HL-60/S4 treated with retinoic acid at 250 ng/mL for 4 days and 3 days (cell line): ENCODE measurements at regions not wholly inside any gene's neighbourhood (a gene's known extent, or its start where the extent isn't known, plus 50 kb on each side); places are given as distances from the start of the nearest gene placed in this dataset.

Source experiments
- in situ Hi-C: fragments of 300-500 bp; cut with MboI; formaldehyde crosslinking; loops from 2 replicates; pipeline ENCODE4 v1.7.0; 2022; ENCODE audit warnings: low sequenced_read_pairs

DNA sequence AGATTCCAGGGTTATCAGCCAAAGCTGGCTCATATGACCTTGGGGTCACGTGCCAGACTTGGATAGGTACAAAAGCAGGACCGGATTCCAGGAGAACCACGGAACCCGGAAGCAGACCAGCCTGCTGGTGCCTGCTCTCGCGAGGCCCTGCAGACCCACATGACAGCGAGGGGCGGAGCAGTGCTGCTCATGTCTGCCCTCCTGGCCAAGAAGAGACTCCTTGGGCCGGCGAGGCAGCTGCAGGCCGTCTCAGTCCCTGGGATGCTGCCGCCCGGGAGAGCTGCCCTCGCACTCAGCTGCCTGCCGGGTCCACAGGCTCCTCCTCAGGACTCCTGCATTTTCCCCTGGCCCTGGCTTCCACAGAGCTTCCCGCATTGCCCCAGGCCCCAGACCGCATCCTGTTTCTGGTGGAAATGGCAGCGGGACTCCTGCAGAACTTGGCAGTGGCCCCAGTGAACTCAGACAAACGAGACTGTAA is 739.5 kb downstream of the SOCS6 start:
- in situ Hi-C loops, result no loop called here

GRCh38 chr18:71027531-71027930 is 738.7 kb downstream of the SOCS6 start:
- in situ Hi-C loops, result no loop called here

- in situ Hi-C loops, result no loop called here
Observed at GRCh38 chr18:71025505-71026225, 736.8 kb downstream of the SOCS6 start.

GRCh38 chr18:71022389-71022788 is 733.5 kb downstream of the SOCS6 start:
- in situ Hi-C loops, result no loop called here

GRCh38 chr18:71021030-71021362 is 732.2 kb downstream of the SOCS6 start:
- in situ Hi-C loops, result no loop called here

DNA sequence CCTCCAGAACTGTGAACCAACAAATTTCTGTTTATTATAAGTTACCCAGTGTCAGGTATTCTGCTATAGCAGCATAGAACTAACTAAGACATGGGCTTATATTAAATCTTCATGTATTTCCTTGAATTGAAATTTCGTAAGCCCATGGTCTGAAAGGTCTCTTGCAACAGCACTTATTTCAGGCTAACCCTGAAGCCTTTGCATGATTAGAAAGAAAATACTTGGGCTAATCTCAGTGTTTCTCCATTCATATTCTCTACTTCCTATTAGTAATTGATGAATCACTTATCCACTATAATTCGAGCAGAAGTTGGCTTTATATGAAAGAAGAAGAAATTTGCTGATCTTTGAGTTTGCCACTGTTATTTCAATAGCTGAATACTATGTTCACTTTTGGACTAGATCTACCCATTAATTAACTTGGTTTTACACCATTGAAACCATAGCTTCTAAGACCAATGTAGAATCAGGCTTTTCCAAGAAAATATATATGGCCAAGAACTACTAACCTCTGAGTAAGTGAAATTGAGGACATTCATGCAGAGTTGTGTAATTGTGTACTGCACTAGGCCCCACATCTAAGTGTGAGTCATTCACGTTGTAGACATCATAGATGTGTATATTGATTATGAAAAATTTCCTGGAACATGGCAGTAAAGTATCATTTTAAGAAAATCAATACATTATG is 731.6 kb downstream of the SOCS6 start:
- in situ Hi-C loops, result no loop called here

- in situ Hi-C loops, result no loop called here
Observed at GRCh38 chr18:71018816-71019215, 730.0 kb downstream of the SOCS6 start.

DNA sequence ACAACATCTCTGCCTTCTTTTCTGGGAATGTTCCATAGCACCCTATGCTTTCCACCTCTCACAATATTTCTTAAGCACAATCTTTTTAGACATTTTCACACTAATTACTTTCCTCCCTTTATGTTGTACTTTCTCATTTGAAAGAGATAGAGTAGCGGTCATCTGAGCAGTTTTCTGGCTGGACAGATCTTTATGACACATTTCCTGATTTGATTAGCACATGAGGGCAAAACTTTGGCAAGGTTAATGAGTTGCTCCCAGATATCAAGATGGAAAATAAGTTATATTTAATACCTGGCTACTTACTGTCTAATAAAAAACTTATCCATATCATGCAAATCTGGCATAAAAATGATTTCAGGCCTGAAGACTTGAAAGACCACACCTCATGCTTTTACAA is 723.9 kb downstream of the SOCS6 start:
- in situ Hi-C loops, result no loop called here

- in situ Hi-C loops, result no loop called here
Observed at GRCh38 chr18:71011389-71011788, 722.5 kb downstream of the SOCS6 start.

DNA sequence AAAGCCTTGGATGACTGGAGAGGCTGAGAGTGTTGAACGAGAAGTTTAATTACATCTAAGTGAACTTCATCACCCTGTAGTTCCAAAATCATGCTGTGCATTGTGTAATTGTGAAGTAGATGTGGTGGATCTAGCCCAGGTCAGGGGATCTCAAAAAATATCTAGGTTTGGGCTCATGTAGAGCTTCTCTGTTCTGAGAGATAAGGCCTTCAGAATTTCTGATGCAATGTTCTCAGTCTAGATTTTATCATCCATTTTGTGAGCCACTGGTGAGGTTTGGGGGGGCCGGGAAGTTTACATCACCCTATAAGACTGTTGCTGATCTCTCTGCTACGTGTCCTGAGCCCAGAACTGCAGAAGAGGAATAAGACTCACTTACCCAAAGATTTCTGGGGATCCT is 719.4 kb downstream of the SOCS6 start:
- in situ Hi-C loops, result no loop called here

DNA sequence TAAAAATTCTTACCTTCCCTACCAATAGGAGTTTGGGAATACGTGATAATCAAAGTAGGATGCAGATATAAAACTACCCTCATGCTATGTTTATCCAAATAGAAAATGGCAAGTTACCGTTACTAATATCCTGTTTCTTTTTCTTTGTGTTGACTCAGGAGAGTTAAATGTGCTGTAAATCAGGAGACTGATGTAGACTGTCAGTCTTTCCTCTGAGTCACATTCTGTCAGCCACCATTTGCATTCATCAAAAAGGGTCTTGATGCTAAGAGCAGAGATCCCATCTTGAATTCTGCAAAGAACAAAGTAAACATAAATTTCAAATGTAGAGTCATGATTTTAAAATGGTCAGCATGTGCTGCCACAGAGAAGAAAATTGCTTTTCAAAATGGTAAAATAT is 712.8 kb downstream of the SOCS6 start:
- in situ Hi-C loops, result no loop called here

DNA sequence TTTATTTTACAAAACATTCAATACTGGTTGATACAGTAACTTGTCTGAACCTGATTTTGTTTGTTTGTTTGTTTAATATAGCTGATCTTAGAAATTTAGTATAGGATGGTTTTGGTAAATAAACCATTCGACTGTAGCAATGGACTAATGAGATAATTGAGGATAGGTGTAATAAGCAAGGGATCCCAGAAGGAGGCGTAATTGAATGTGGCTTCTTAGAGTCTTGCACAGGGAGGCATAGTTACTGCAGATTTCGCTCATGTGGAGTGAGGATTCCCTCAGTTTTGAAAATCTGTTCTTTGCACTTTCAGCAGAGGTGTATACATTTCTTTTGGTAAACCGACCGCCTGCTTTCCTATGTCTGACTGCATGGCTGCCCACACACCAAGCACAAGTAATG is 709.6 kb downstream of the SOCS6 start:
- in situ Hi-C loops, result no loop called here

DNA sequence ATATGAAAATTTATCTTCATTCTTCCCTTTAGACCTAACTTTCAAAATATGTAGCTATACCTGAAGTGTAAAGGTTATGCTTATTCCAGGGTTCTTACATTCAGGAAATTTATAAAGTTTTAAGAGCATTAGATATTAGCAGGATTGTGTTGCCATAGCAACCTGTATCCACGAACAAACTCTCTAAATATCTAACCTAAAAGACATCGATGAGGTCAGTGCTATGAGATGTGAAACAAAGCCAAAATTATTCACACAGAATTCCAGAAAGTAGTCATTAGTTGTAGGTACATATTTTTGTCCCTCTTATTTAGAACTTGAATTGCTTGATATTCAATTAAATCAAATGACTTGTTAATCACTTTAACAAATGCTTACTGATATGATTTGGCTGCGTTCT is 705.3 kb downstream of the SOCS6 start:
- in situ Hi-C loops, result no loop called here

DNA sequence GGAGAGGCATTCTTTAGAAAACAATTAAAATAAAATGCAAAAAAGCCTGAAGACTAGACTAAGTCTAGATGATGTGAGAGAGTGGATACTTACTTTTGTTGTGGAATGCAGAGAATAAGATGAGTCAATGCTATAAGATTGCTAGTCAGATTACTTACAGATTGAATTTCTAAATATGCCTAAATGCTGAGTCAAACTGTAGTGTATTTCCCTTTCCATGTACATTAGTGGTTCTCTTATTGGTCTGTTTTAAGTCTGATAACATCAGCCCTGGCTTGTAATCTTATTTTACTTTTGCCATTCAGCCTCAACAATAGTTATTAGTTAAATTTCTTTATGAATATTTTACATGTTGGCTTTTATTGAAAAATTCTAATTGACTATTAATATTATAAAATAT is 702.7 kb downstream of the SOCS6 start:
- in situ Hi-C loops, result no loop called here

DNA sequence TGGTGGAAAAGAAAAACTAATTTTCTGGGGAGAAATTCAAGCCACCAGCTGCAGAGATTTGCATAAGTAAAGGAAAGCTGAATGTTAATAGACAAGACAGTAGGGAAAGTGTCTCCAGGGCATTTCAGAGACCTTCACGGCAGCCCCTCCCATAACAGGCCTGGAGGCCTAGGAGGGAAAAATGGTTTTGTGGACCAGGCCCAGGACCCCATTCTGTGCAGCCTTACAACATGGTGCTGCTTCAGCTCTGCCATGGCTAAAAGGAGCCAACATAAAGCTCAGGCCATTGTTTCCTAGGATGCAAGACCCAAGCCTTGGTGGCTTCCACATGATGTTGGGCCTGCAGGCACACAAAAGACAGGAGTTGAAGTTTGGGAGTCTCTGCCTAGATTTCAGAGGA is 697.1 kb downstream of the SOCS6 start:
- in situ Hi-C loops, result no loop called here

- in situ Hi-C loops, result no loop called here
Observed at GRCh38 chr18:70982292-70982691, 693.4 kb downstream of the SOCS6 start.

- in situ Hi-C loops, result no loop called here
Observed at GRCh38 chr18:70981400-70982140, 692.7 kb downstream of the SOCS6 start.

DNA sequence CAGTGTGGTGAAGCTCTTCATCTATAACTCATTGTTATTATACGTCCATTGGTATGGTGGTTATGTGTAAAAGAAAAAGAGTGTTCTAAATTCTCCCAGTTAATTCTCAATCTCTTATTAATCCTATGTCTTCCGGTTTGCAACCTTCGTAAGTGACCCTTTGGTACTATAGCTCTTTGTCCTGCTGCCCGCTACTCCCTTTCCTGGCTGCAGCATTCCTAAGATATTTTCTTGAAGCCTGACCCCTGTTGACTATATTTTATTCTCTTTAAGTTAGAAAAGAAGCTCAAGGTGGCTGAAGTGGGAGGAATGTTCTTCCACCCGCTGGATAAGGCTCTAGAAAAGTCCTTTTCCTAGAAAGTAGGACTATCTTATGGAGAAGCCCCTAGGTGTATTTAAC is 684.8 kb downstream of the SOCS6 start:
- in situ Hi-C loops, result no loop called here

GRCh38 chr18:70966419-70966818 is 677.6 kb downstream of the SOCS6 start:
- in situ Hi-C loops, result no loop called here

DNA sequence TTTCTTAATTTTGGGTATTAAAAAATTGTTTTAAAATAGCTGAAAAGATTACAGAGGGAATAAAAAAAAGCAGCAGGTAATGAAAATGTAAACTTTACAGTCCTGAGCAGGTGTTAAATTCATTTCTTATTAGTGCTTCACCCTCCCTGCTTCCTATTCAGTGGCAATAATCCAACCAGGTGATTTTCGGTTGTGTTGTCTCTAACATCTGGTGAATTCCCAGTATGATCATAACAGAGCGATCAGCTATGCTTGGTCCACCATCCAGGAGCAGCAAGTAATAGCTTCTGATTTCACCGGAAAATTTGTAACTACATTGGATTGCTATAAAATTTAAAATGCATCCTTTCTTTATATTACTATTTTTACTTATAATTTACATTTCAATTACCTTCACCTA is 673.1 kb downstream of the SOCS6 start:
- in situ Hi-C loops, result no loop called here

DNA sequence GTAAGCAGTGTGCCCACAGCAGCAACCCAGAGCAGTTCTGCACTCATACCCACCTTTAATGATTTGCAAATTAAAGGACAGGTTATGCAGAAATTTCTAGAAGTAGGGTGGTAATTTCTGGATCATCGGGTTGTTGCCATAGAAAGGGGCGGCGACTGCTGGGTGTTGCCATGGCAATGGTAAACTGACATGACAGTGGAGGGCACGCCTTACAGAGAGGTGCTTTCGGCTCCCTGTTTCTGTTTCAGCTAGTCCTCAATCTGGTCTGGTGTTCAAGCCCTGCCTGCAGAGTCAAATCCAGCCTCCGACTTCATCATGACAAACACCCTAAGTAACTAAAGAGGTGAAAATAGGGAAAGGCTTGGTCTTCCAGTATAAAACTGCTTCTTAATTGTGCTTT is 667.7 kb downstream of the SOCS6 start:
- in situ Hi-C loops, result no loop called here

- in situ Hi-C loops, result no loop called here
Observed at GRCh38 chr18:70936160-70936559, 647.3 kb downstream of the SOCS6 start.
